Stomach (tissue), 8 donors: ENCODE measurements at regions not wholly inside any gene's neighbourhood (a gene's known extent, or its start where the extent isn't known, plus 50 kb on each side); places are given as distances from the start of the nearest gene placed in this dataset.

Source experiments
- DNase-seq, 2 donors: peaks; one replicate each; pipeline versions ENCODE4 v3.0.0 to v3.0.0-alpha.2; 2013 to 2019
- H3K27ac ChIP-seq, 5 donors: fragments of 200-600 bp in 4 of 5; sonication (generic) in 4 of 5; one replicate each; pipeline ENCODE4 v1.5.1; 2013 to 2019; ENCODE audit warnings: mild to moderate bottlenecking in 1 of 5, moderate library complexity in 1 of 5
- H3K27me3 ChIP-seq, 3 donors: fragments of 200-600 bp; sonication (generic); one replicate each; pipeline ENCODE4 v1.5.1; 2017 to 2019; ENCODE audit warnings: mixed run types in 1 of 3
- H3K36me3 ChIP-seq, 4 donors: fragments of 200-600 bp; sonication (generic); 1 replicate in 3 of 4; 2 replicates in 1 of 4; pipeline ENCODE4 v1.5.1; 2016 to 2019
- H3K4me1 ChIP-seq, 4 donors: fragments of 200-600 bp; sonication (generic); one replicate each; pipeline ENCODE4 v1.5.1; 2016 to 2019
- H3K4me3 ChIP-seq, 4 donors: fragments of 200-600 bp; sonication (generic) in 3 of 4; one replicate each; pipeline ENCODE4 v1.5.1; 2016 to 2019; ENCODE audit warnings: mild to moderate bottlenecking in 1 of 4
- H3K9me3 ChIP-seq, 4 donors: fragments of 200-600 bp; sonication (generic); one replicate each; pipeline ENCODE4 v1.5.1; 2016 to 2019
- EP300 ChIP-seq: sonication (generic); formaldehyde crosslinking; IDR thresholded peaks from one replicate; pipeline ENCODE4 v1.6.1; 2017; ENCODE audit warnings: antibody characterized with exemption
- POLR2A ChIP-seq, 4 donors: fragments of 450-650 bp; IDR thresholded peaks; one replicate each; pipeline ENCODE4 v1.6.1; 2016; ENCODE audit warnings: antibody characterized with exemption in 4 of 4, control low read depth in 2 of 4, mild to moderate bottlenecking in 1 of 4, moderate library complexity in 1 of 4
- POLR2AphosphoS5 ChIP-seq, 3 donors: sonication (generic); formaldehyde crosslinking; IDR thresholded peaks; one replicate each; pipeline ENCODE4 v1.6.1; 2016; ENCODE audit warnings: antibody characterized with exemption in 3 of 3
- WGBS, 5 donors: extraction: QIAGEN DNeasy Blood & Tissue Kit in 3 of 5; methylation state at CpG; one replicate each; pipeline versions ENCODE4 v1.1.5 to v1.1.7; 2013 to 2018; 5-methylcytosine and 5-hydroxymethylcytosine counted together
- intact Hi-C: fragments of 100-400 bp; cut with DNase I; formaldehyde crosslinking; loops from one replicate; pipeline ENCODE4 v1.15.1; 2023; ENCODE audit warnings: low total_unique reads
- TF ChIP-seq, protein P1 (sequence below), 7 experiments: fragments of 450-650 bp in 4 of 7; fragments of 200-600 bp in 3 of 7; sonication (generic) in 3 of 7; IDR thresholded peaks; one replicate each; pipeline ENCODE4 v1.5.1; 2016 to 2019; ENCODE audit warnings: antibody characterized with exemption in 7 of 7, control low read depth in 2 of 7, mild to moderate bottlenecking in 1 of 7
- donor health status: healthy with polysubstance abuse.
- donor health status: Bipolar disorder and iron deficiency.
- donor health status: healthy.

- WGBS, 5 donors, result 71 to 80% (median 79%) methylated on average over 6 of the region's 6 CpGs
- TF ChIP-seq EP300 (no peak), POLR2AphosphoS5 (IDR thresholded peaks at IDR 0.05) (no peak)
- TF ChIP-seq, protein P1, sequence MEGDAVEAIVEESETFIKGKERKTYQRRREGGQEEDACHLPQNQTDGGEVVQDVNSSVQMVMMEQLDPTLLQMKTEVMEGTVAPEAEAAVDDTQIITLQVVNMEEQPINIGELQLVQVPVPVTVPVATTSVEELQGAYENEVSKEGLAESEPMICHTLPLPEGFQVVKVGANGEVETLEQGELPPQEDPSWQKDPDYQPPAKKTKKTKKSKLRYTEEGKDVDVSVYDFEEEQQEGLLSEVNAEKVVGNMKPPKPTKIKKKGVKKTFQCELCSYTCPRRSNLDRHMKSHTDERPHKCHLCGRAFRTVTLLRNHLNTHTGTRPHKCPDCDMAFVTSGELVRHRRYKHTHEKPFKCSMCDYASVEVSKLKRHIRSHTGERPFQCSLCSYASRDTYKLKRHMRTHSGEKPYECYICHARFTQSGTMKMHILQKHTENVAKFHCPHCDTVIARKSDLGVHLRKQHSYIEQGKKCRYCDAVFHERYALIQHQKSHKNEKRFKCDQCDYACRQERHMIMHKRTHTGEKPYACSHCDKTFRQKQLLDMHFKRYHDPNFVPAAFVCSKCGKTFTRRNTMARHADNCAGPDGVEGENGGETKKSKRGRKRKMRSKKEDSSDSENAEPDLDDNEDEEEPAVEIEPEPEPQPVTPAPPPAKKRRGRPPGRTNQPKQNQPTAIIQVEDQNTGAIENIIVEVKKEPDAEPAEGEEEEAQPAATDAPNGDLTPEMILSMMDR (IDR thresholded peaks at IDR 0.05), result no peak
- H3K36me3 ChIP-seq, result no peaks in the 10 kb centered on the region
Observed at GRCh38 chr2:145036421-145037011, 516.6 kb upstream of the ZEB2 start.

DNA sequence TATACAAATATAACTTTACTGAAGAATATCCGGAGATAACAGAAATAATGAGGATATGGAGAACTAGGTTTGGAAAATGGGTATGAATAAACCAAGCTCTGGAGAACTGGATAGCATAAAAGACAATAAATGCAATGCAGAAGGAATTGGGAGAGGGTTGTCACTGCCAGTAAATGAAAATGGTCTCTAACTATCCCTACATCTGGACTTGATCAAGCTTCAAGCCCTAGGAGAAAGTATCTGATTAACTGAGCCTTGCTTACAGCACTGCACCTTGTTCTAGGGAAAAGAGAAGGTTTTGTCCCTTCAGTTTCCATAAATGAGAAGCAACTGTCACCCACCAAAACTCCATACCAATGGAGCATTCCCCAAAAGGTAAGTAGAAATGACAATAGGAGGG, 514.6 kb upstream of the ZEB2 start:
- Histone ChIP-seq H3K27me3 (no peaks in the 10 kb centered on the region), H3K4me1 (no peaks in the 10 kb centered on the region), H3K4me3 (no peak overlapping the region), H3K36me3 (no peaks in the 10 kb centered on the region), H3K9me3 (no peaks in the 10 kb centered on the region), H3K27ac (no peak overlapping the region)
- intact Hi-C loops, result no loop called here
- TF ChIP-seq, protein P1 (IDR thresholded peaks at IDR 0.05), result no peak
- no peak for TF ChIP-seq EP300
- WGBS, 5 donors, result 73 to 95% (median 83%) methylated on average over 1 of the region's 1 CpG
- DNase-seq, result no peak

More at GRCh38 chr2:145036421-145037011, 516.6 kb upstream of the ZEB2 start:
- Histone ChIP-seq H3K4me1 (no peaks in the 10 kb centered on the region), H3K4me3 (no peak overlapping the region), H3K9me3 (no peaks in the 10 kb centered on the region), H3K27ac (no peak overlapping the region), H3K27me3 (no peaks in the 10 kb centered on the region)
- intact Hi-C loops, result no loop called here
- no peak for DNase-seq

DNA sequence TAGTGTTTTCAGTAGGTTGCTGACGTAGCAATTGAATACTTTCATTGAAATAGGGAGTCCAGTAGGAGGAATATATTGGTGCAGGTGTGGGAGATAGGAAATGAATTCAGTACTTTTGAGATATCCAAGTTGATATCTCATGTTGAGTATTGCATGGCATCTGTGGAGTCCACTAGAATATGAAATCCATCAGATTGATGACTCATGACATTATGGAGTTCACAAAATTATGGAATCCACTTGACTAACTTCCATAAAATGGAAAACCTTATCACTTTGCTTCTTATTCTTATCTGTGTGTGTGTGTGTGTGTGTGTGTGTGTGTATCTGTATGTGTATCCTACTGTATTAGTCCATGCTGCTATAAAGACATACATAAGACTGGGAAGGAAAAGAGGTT, 513.5 kb upstream of the ZEB2 start:
- TF ChIP-seq EP300, result no peak
- TF ChIP-seq, protein P1 (IDR thresholded peaks at IDR 0.05), result no peak
- TF ChIP-seq POLR2A (IDR thresholded peaks at IDR 0.05), result no peak
- no peak for TF ChIP-seq POLR2AphosphoS5 (IDR thresholded peaks at IDR 0.05)
- no peaks in the 10 kb centered on the region for H3K9me3 ChIP-seq
- H3K27ac ChIP-seq, result no peak overlapping the region
- WGBS, 5 donors, result 85 to 95% (median 89%) methylated on average over 1 of the region's 1 CpG
- no peaks in the 10 kb centered on the region for H3K27me3 ChIP-seq
- H3K4me3 ChIP-seq, result no peak overlapping the region
- intact Hi-C loops, result no loop called here
- no peaks in the 10 kb centered on the region for H3K36me3 ChIP-seq
- no peaks in the 10 kb centered on the region for H3K4me1 ChIP-seq
- DNase-seq, result no peak

GRCh38 chr2:145032791-145033190, 512.9 kb upstream of the ZEB2 start:
- Histone ChIP-seq H3K27ac (no peak overlapping the region), H3K4me3 (no peak overlapping the region), H3K27me3 (no peaks in the 10 kb centered on the region), H3K9me3 (no peaks in the 10 kb centered on the region), H3K36me3 (no peaks in the 10 kb centered on the region), H3K4me1 (no peaks in the 10 kb centered on the region)
- TF ChIP-seq, protein P1 (IDR thresholded peaks at IDR 0.05), result no peak
- TF ChIP-seq POLR2AphosphoS5 (IDR thresholded peaks at IDR 0.05) (no peak), POLR2A (IDR thresholded peaks at IDR 0.05) (no peak), EP300 (no peak)
- DNase-seq, result no peak
- 73 to 84% (median 82%) methylated on average over 2 of the region's 2 CpGs for WGBS, 5 donors
- intact Hi-C loops, result no loop called here
